HG03103 (cell line): ENCODE measurements at regions not wholly inside any gene's neighbourhood (a gene's known extent, or its start where the extent isn't known, plus 50 kb on each side); places are given as distances from the start of the nearest gene placed in this dataset.

Source experiments
- ATAC-seq: cut with Tn5 transposase; IDR thresholded peaks from one replicate; pipeline ENCODE4 v1.9.1; 2021; ENCODE audit warnings: low read depth; ENCODE audit not compliant: unreplicated experiment

- ATAC-seq = no peak
Measured at GRCh38 chr15:31259562-31260252, 66.9 kb upstream of the KLF13 start.

- ATAC-seq = no peak
Measured at GRCh38 chr15:31260646-31261265, 65.9 kb upstream of the KLF13 start.

GRCh38 chr15:31261266-31262142 is 65.1 kb upstream of the KLF13 start:
- no peak for ATAC-seq

GRCh38 chr15:31262143-31262530 is 64.5 kb upstream of the KLF13 start:
- ATAC-seq = no peak

- no peak for ATAC-seq
Measured at GRCh38 chr15:31262901-31263671, 63.5 kb upstream of the KLF13 start.

GRCh38 chr15:31263751-31264558 is 62.7 kb upstream of the KLF13 start:
- no peak for ATAC-seq

- ATAC-seq = no peak
Measured at GRCh38 chr15:31264559-31265089, 62.0 kb upstream of the KLF13 start.

GRCh38 chr15:31265090-31265870 is 61.4 kb upstream of the KLF13 start:
- ATAC-seq = no peak

- ATAC-seq = peak; percentile 43
Measured at GRCh38 chr15:31265871-31266711, 60.5 kb upstream of the KLF13 start.

GRCh38 chr15:31266712-31267111 is 59.9 kb upstream of the KLF13 start:
- peak; percentile 13 for ATAC-seq

GRCh38 chr15:31267161-31268107 is 59.2 kb upstream of the KLF13 start:
- ATAC-seq = no peak

- ATAC-seq = no peak
Measured at GRCh38 chr15:31268108-31268501, 58.5 kb upstream of the KLF13 start.

- ATAC-seq = no peak
Measured at GRCh38 chr15:31268911-31269784, 57.5 kb upstream of the KLF13 start.

GRCh38 chr15:31269816-31270575 is 56.6 kb upstream of the KLF13 start:
- no peak for ATAC-seq

- ATAC-seq = no peak
Measured at GRCh38 chr15:31270767-31271166, 55.9 kb upstream of the KLF13 start.
